Fibroblast of lung (primary cell): ENCODE measurements at regions not wholly inside any gene's neighbourhood (a gene's known extent, or its start where the extent isn't known, plus 50 kb on each side); places are given as distances from the start of the nearest gene placed in this dataset.

Experiments used
- EZH2 ChIP-seq: IDR thresholded peaks from 2 replicates; pipeline ENCODE4 v1.5.1; 2012; ENCODE audit warnings: low read length, control low read depth, mild to moderate bottlenecking; ENCODE audit errors: missing control alignments
- TF ChIP-seq, protein P1 (sequence below), 2 donors: IDR thresholded peaks in 1 of 2; conservative IDR thresholded peaks in 1 of 2; 1 replicate in 1 of 2; 2 replicates in 1 of 2; pipeline ENCODE4 v1.5.1; 2011 to 2012; ENCODE audit warnings: low read length in 2 of 2, control low read depth in 1 of 2, inconsistent platforms in 1 of 2, low read depth in 1 of 2, mild to moderate bottlenecking in 1 of 2

DNA sequence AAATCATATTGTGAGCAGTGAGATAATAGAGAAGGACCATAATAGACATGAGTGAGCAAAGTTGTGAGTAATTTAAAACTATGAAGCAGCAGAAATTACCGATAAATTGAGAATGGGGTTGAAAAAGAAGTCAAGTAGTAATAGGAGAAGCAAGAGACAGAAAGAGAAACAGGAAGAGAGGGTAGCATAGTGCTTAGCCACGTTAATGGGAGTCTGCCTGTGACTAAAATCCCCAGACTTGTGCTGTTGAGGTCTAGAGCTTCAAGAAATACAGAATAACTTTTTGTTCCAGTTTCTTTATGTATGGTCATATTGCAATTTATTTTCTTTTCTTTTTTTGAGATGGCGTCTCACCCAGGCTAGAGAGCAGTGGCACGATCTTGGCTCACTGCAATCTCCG lies 368.7 kb downstream of the METTL15 start:
- TF ChIP-seq, protein P1, sequence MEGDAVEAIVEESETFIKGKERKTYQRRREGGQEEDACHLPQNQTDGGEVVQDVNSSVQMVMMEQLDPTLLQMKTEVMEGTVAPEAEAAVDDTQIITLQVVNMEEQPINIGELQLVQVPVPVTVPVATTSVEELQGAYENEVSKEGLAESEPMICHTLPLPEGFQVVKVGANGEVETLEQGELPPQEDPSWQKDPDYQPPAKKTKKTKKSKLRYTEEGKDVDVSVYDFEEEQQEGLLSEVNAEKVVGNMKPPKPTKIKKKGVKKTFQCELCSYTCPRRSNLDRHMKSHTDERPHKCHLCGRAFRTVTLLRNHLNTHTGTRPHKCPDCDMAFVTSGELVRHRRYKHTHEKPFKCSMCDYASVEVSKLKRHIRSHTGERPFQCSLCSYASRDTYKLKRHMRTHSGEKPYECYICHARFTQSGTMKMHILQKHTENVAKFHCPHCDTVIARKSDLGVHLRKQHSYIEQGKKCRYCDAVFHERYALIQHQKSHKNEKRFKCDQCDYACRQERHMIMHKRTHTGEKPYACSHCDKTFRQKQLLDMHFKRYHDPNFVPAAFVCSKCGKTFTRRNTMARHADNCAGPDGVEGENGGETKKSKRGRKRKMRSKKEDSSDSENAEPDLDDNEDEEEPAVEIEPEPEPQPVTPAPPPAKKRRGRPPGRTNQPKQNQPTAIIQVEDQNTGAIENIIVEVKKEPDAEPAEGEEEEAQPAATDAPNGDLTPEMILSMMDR (conservative IDR thresholded peaks at IDR 0.05 in 1 of 2, IDR thresholded peaks at IDR 0.05 in 1 of 2; ENCODE audit: low read depth in 1 of 2, low read length in 2 of 2): no peak
- TF ChIP-seq EZH2: no peak
